SK-N-SH treated with all-trans-retinoic acid at 6 μM for 48 hours (cell line): ENCODE measurements at regions not wholly inside any gene's neighbourhood (a gene's known extent, or its start where the extent isn't known, plus 50 kb on each side); places are given as distances from the start of the nearest gene placed in this dataset.

Experiments used
- ATAC-seq: fragments of 200-7000 bp; cut with Tn5 transposase; 3 replicates; pipeline ENCODE4 v1.9.1; 2020; ENCODE audit warnings: mild to moderate bottlenecking, moderate library complexity
- ARNTL ChIP-seq: fragments of 450-650 bp; formaldehyde crosslinking; IDR thresholded peaks from 2 replicates; pipeline ENCODE4 v1.5.0; 2020; ENCODE audit warnings: low read depth, mild to moderate bottlenecking, moderate library complexity, borderline replicate concordance
- CREB5 ChIP-seq: fragments of 250-450 bp; sonication (Bioruptor Pico); IDR thresholded peaks from 2 replicates; pipeline ENCODE4 v1.5.1; 2020; ENCODE audit warnings: low read depth, mild to moderate bottlenecking, moderate library complexity
- CSRNP3 ChIP-seq: fragments of 250-450 bp; sonication (Bioruptor Pico); IDR thresholded peaks from 2 replicates; pipeline ENCODE4 v1.5.1; 2021; ENCODE audit warnings: mild to moderate bottlenecking, moderate library complexity
- ESRRG ChIP-seq: fragments of 250-450 bp; sonication (Bioruptor Pico); IDR thresholded peaks from 2 replicates; pipeline ENCODE4 v1.6.1; 2021; ENCODE audit warnings: mild to moderate bottlenecking
- GLIS3 ChIP-seq: fragments of 250-450 bp; sonication (Bioruptor Pico); IDR thresholded peaks from 2 replicates; pipeline ENCODE4 v1.5.0; 2020; ENCODE audit warnings: mild to moderate bottlenecking, moderate library complexity
- ISL1 ChIP-seq: fragments of 250-450 bp; sonication (Bioruptor Pico); IDR thresholded peaks from 2 replicates; pipeline ENCODE4 v2.1.2; 2022; ENCODE audit warnings: mild to moderate bottlenecking, moderate library complexity
- PATZ1 ChIP-seq: fragments of 250-450 bp; sonication (Bioruptor Pico); IDR thresholded peaks from 2 replicates; pipeline ENCODE4 v1.8.0; 2020; ENCODE audit warnings: mild to moderate bottlenecking, moderate library complexity, borderline replicate concordance
- RARB ChIP-seq: fragments of 250-450 bp; sonication (Bioruptor Pico); IDR thresholded peaks from 2 replicates; pipeline ENCODE4 v1.8.0; 2021; ENCODE audit warnings: mild to moderate bottlenecking, moderate library complexity
- SNAI2 ChIP-seq: fragments of 250-450 bp; sonication (Bioruptor Pico); IDR thresholded peaks from 2 replicates; pipeline ENCODE4 v1.5.0; 2020; ENCODE audit warnings: mild to moderate bottlenecking, moderate library complexity
- TCF4 ChIP-seq: fragments of 250-450 bp; sonication (Bioruptor Pico); IDR thresholded peaks from 2 replicates; pipeline ENCODE4 v1.8.0; 2021; ENCODE audit warnings: mild to moderate bottlenecking, moderate library complexity, borderline replicate concordance
- TOX ChIP-seq: fragments of 250-450 bp; sonication (Bioruptor Pico); IDR thresholded peaks from 2 replicates; pipeline ENCODE4 v1.8.0; 2021; ENCODE audit warnings: mild to moderate bottlenecking, moderate library complexity, borderline replicate concordance
- TSHZ2 ChIP-seq: fragments of 250-450 bp; sonication (Bioruptor Pico); IDR thresholded peaks from 2 replicates; pipeline ENCODE4 v1.5.0; 2020; ENCODE audit warnings: mild to moderate bottlenecking, moderate library complexity
- ZC3H10 ChIP-seq: fragments of 250-450 bp; sonication (Bioruptor Pico); IDR thresholded peaks from 2 replicates; pipeline ENCODE4 v1.5.1; 2021; ENCODE audit warnings: mild to moderate bottlenecking, moderate library complexity
- ZFP3 ChIP-seq: fragments of 250-450 bp; sonication (Bioruptor Pico); IDR thresholded peaks from 2 replicates; pipeline ENCODE4 v1.5.0; 2020; ENCODE audit warnings: mild to moderate bottlenecking, moderate library complexity
- ZFP30 ChIP-seq: fragments of 450-650 bp; formaldehyde crosslinking; IDR thresholded peaks from 2 replicates; pipeline ENCODE4 v1.5.0; 2022; ENCODE audit warnings: mild to moderate bottlenecking, moderate library complexity
- ZNF70 ChIP-seq: fragments of 450-650 bp; formaldehyde crosslinking; IDR thresholded peaks from 2 replicates; pipeline ENCODE4 v1.5.0; 2020; ENCODE audit warnings: mild to moderate bottlenecking, moderate library complexity
- ZNF8 ChIP-seq: fragments of 450-650 bp; formaldehyde crosslinking; IDR thresholded peaks from 2 replicates; pipeline ENCODE4 v1.5.0; 2020; ENCODE audit warnings: mild to moderate bottlenecking, moderate library complexity
- TF ChIP-seq, protein P1 (sequence below): fragments of 250-450 bp; sonication (Bioruptor Pico); IDR thresholded peaks from 2 replicates; pipeline ENCODE4 v1.8.0; 2021; ENCODE audit warnings: low read depth, mild to moderate bottlenecking, moderate library complexity, borderline replicate concordance

DNA sequence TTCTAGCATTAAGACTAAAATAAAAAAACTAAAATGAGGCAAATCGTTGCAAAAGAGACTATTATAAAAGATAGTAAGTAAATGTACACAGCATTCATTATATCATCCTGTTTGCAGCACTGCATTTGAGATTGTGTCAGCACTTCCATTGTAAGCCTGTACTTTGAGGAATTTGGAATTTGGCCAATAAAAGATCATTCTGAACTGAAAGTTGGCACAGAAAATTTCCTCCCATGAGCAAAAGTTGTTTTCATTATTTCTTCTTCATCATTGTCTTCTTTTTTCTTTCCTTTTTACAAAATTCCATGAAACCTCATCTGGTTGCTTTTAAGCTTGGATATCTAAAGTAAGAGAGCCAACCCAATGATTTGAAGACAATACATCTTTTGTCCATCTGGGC is 199.3 kb upstream of the ADAMTSL1 start:
- ATAC-seq, result no peak
- TF ChIP-seq TCF4 (CRISPR knock-in tag), result no peak
- TF ChIP-seq ISL1 (CRISPR knock-in tag), result no peak
- TF ChIP-seq PATZ1, result no peak
- TF ChIP-seq ZFP30 (CRISPR knock-in tag), result no peak
- TF ChIP-seq TSHZ2 (CRISPR knock-in tag), result no peak
- TF ChIP-seq GLIS3, result no peak
- no peak for TF ChIP-seq TOX (CRISPR knock-in tag)
- TF ChIP-seq CSRNP3, result no peak
- TF ChIP-seq ARNTL (CRISPR knock-in tag), result no peak
- TF ChIP-seq, protein P1, sequence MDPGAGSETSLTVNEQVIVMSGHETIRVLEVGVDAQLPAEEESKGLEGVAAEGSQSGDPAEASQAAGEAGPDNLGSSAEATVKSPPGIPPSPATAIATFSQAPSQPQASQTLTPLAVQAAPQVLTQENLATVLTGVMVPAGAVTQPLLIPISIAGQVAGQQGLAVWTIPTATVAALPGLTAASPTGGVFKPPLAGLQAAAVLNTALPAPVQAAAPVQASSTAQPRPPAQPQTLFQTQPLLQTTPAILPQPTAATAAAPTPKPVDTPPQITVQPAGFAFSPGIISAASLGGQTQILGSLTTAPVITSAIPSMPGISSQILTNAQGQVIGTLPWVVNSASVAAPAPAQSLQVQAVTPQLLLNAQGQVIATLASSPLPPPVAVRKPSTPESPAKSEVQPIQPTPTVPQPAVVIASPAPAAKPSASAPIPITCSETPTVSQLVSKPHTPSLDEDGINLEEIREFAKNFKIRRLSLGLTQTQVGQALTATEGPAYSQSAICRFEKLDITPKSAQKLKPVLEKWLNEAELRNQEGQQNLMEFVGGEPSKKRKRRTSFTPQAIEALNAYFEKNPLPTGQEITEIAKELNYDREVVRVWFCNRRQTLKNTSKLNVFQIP (CRISPR knock-in tag), result no peak

GRCh38 chr9:18275313-18275990 is 198.5 kb upstream of the ADAMTSL1 start:
- TF ChIP-seq ZNF70 (CRISPR knock-in tag) (no peak), CSRNP3 (no peak), CREB5 (CRISPR knock-in tag) (no peak), TCF4 (CRISPR knock-in tag) (no peak), TSHZ2 (CRISPR knock-in tag) (no peak), ISL1 (CRISPR knock-in tag) (no peak), TOX (CRISPR knock-in tag) (no peak), ZFP30 (CRISPR knock-in tag) (no peak), ESRRG (CRISPR knock-in tag) (no peak), ZNF8 (CRISPR knock-in tag) (no peak), ZC3H10 (no peak), ARNTL (CRISPR knock-in tag) (no peak), ZFP3 (no peak), RARB (no peak), SNAI2 (CRISPR knock-in tag) (no peak)
- TF ChIP-seq, protein P1 (CRISPR knock-in tag), result no peak
- no peak for ATAC-seq
